ENCODE measurements at regions not wholly inside any gene's neighbourhood (a gene's known extent, or its start where the extent isn't known, plus 50 kb on each side); places are given as distances from the start of the nearest gene placed in this dataset.

- TF ChIP-seq PAX5 (IDR thresholded peaks at IDR 0.05; ENCODE audit: borderline replicate concordance, low read depth, low read length) (peak; percentile 51; the same call in 1 of the 2 replicates), SUZ12 (IDR thresholded peaks at IDR 0.05; ENCODE audit: unreplicated experiment) (no peak), BHLHE40 (IDR thresholded peaks at IDR 0.05; ENCODE audit: borderline replicate concordance in 1 of 2, low read depth in 2 of 2, low read length in 1 of 2) (peak; percentile 61 to 74; a peak in 3 of 4 replicates), NFIC (IDR thresholded peaks at IDR 0.05; ENCODE audit: low read depth, low read length) (peak; percentile 86), PML (IDR thresholded peaks at IDR 0.05; ENCODE audit: low read length) (peak; percentile 100), POLR2A (IDR thresholded peaks at IDR 0.05; ENCODE audit: low read depth, low read length) (peak; percentile 92), ZNF274 (IDR thresholded peaks at IDR 0.05; ENCODE audit: insufficient read depth, insufficient read length) (no peak), ZNF622 (IDR thresholded peaks at IDR 0.05) (no peak), USF1 (IDR thresholded peaks at IDR 0.05; ENCODE audit: borderline replicate concordance, extremely low read length, insufficient read depth, low read depth, low read length) (no peak), CHD4 (IDR thresholded peaks at IDR 0.05) (no peak), TAF1 (IDR thresholded peaks at IDR 0.05; ENCODE audit: borderline replicate concordance, low read depth, low read length) (peak; percentile 52; the same call in 1 of the 2 replicates), BRCA1 (IDR thresholded peaks at IDR 0.05; ENCODE audit: low read depth, low read length) (no peak), NR2C1 (IDR thresholded peaks at IDR 0.05) (no peak), NR2C2 (IDR thresholded peaks at IDR 0.05; ENCODE audit: borderline replicate concordance, control insufficient read depth, insufficient read length, low read depth) (no peak), BCL3 (IDR thresholded peaks at IDR 0.05; ENCODE audit: borderline replicate concordance, insufficient read depth, low read depth, low read length, poor library complexity, severe bottlenecking) (no peak), SREBF1 (IDR thresholded peaks at IDR 0.05; ENCODE audit: low read length) (no peak), CBFB (IDR thresholded peaks at IDR 0.05; ENCODE audit: low read depth) (peak; percentile 100), RAD21 (IDR thresholded peaks at IDR 0.05; ENCODE audit: insufficient read depth, low read depth, low read length) (no peak), FOXK2 (IDR thresholded peaks at IDR 0.05) (0 out of 2 replicates have a peak, but pooled peaks have one; percentile 15), ATF7 (IDR thresholded peaks at IDR 0.05; ENCODE audit: low read depth) (peak; percentile 75), ETV6 (conservative IDR thresholded peaks at IDR 0.05 in 1 of 2, IDR thresholded peaks at IDR 0.05 in 1 of 2; ENCODE audit: borderline replicate concordance in 1 of 2, low read depth in 1 of 2) (peak in 1 of 2 experiments; percentile 67; a peak in 1 of 4 replicates), SP1 (IDR thresholded peaks at IDR 0.05; ENCODE audit: low read depth, low read length) (peak; percentile 63), TCF7 (IDR thresholded peaks at IDR 0.05; ENCODE audit: borderline replicate concordance) (no peak), ZBED1 (IDR thresholded peaks at IDR 0.05; ENCODE audit: borderline replicate concordance) (peak; percentile 100), E2F8 (IDR thresholded peaks at IDR 0.05; ENCODE audit: low read depth, partially characterized antibody) (no peak), MYC (IDR thresholded peaks at IDR 0.05; ENCODE audit: insufficient read depth, insufficient read length, insufficient replicate concordance, low read length, severe bottlenecking) (no peak), PAX8 (IDR thresholded peaks at IDR 0.05) (0 out of 2 replicates have a peak, but pooled peaks have one; percentile 52)
Measured at GRCh38 chr1:147084273-147085096, 87.8 kb downstream of the PRKAB2 start (continued).

All from GM12878 (cell line).